Stimulated activated CD4-positive, alpha-beta T cell treated with anti-CD3 and anti-CD28 coated beads, Interleukin-4, amount 100 ng/mL, for 24 hours (primary cell): ENCODE measurements at regions not wholly inside any gene's neighbourhood (a gene's known extent, or its start where the extent isn't known, plus 50 kb on each side); places are given as distances from the start of the nearest gene placed in this dataset.
"Not testable (repeated sequence)": the region's sequence is repeated elsewhere in the genome, so short reads cannot be mapped to it uniquely, and the experiment has no call there.

ENCODE experiments used
- DNase-seq: peaks from one replicate; pipeline ENCODE4 v3.0.0-alpha.2; 2020

- DNase-seq = no peak
Measured at GRCh38 chr2:143994961-143995360, 525.0 kb downstream of the ZEB2 start.

DNA sequence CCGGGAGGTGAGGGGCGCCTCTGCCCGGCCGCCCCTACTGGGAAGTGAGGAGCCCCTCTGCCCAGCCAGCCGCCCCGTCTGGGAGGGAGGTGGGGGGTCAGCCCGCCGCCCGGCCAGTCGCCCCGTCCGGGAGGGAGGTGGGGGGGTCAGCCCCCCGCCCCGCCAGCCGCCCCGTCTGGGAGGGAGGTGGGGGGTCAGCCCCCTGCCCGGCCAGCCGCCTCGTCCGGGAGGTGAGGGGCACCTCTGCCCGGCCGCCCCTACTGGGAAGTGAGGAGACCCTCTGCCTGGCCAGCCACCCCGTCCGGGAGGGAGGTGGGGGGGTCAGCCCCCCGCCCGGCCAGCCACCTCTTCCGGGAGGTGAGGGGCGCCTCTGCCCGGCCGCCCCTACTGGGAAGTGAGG lies 528.3 kb downstream of the ZEB2 start:
- not testable (repeated sequence) for DNase-seq

DNA sequence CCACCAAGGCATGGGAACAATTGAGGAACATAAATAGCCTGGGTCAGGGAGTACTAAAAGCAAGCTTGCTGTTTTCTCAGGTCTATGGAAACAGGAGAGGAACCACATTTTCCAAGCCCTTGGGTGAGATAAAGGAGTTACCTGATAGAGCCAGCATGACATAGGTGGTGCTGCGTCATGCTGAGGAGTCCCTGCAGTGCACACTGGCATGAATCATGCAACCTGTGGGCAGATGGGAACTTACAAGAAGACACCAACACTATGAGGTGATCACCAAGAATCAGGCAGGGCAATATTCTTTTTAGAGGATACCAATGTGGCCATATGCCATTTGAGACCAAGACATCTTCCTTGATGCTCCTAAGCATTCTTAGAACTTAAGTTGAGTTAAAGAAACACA lies 531.8 kb downstream of the ZEB2 start:
- DNase-seq = no peak

GRCh38 chr2:143981428-143981827 lies 538.5 kb downstream of the ZEB2 start:
- DNase-seq = no peak

DNA sequence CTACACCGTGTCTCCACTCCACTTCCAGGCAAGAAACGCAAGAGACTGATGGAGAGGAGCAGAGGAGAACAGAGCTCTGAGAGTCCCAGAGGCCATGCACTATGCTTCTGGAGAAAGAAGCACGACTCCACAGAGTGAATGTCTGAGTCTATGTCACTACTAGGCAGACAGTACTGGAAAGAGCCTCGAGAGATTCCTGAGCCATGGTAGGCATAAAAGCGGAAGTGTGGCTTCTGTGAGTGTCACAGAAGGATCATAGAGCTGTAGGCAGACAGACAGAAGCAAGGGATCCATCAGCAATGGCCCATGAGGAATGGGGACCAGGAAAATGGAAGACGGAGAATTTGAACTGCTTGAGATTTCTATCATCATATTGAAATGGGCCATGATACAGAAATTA lies 542.6 kb downstream of the ZEB2 start:
- no peak for DNase-seq

- DNase-seq = no peak
Measured at GRCh38 chr2:143975216-143975615, 544.7 kb downstream of the ZEB2 start.

DNA sequence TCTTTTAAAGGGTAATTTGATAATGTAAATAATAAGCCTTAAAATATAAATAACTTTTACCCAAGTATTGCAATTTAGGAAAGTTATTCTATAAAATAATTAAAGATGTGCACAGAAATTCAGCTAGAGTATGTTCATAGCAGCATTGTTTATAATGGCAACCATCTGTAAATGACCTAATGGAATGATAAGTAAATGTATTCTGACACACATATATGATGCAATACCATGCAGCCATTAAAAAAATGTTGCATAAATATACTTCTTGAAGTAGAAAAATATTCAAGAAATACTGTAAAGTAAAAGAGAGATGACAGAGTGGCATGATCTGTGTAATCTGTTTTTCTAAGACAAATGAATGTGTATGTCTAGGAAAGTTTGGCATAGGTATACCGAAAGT lies 545.7 kb downstream of the ZEB2 start:
- no peak for DNase-seq

DNA sequence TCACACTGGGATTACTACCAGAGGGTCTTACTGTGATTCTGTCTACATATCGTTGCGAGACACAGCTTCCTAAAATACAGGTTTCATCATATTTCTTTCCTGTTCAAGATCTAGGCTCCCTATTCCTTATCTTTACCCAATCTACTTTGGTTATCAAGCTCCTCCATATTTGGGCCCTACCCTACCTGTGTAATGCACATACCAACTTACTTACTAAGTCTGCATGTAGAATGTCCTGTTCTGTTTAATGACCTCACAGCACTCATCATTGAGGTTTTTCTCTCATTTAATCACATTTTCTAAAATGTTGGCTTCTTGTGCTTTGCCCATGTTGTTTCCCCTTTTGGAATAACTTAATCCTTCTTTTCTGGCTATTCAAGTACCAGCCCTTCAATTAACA lies 551.1 kb downstream of the ZEB2 start:
- DNase-seq = no peak

- DNase-seq = no peak
Measured at GRCh38 chr2:143968360-143968759, 551.6 kb downstream of the ZEB2 start.

- no peak for DNase-seq
Measured at GRCh38 chr2:143965493-143966164, 554.3 kb downstream of the ZEB2 start.

- no peak for DNase-seq
Measured at GRCh38 chr2:143964891-143965290, 555.0 kb downstream of the ZEB2 start.

- DNase-seq = no peak
Measured at GRCh38 chr2:143960177-143960576, 559.7 kb downstream of the ZEB2 start.

- no peak for DNase-seq
Measured at GRCh38 chr2:143957321-143957720, 562.6 kb downstream of the ZEB2 start.

GRCh38 chr2:143955401-143956065 lies 564.4 kb downstream of the ZEB2 start:
- DNase-seq = no peak

- DNase-seq = no peak
Measured at GRCh38 chr2:143954844-143955243, 565.1 kb downstream of the ZEB2 start.

DNA sequence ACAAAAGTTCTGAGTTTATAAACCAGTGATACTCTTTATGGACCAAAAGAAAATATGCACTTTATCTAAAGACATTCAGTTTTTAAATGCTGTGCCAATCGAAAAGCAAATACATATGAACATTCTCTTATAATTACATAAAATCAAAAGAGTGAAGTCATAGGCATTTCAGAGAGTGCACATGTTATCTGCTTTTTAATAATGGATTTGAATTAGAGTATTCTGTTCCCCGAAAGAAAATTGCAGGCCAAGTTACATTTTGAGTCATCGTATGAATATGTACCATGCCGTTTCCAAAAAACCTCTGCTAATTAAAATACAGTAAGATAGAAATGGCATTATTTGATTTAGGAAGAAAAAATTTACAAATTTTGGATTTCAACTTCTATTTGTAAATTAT lies 565.7 kb downstream of the ZEB2 start:
- DNase-seq = no peak

DNA sequence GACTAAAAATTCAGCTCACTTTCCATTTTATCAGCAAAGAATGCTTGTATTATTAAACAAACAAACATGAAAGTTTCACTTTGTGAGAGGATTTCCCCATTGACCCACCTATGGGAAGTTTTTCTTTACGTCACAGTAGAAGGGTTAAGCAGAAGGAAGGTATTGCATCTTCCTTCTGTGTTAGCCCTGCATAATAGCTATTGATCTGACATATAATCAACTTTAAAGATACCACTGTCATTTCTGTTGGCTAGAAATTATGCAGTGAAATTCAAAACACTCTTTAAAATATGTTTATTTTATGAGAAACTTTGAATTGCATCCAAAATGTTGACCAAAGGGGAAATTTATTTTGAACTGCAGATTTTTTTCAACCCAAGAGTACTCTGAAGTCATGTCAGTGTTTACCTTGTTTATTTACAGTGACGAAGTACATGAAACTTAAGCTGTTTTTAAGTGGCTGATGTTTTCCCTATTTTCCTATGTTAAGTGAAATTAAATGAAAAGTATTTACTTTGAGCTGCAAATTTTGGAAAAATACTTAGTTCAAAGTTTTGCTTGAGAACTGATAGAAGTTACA lies 566.4 kb downstream of the ZEB2 start:
- DNase-seq = no peak

GRCh38 chr2:143952536-143952935 lies 567.4 kb downstream of the ZEB2 start:
- DNase-seq = no peak

- DNase-seq = no peak
Measured at GRCh38 chr2:143950704-143951103, 569.2 kb downstream of the ZEB2 start.

GRCh38 chr2:143949121-143949848 lies 570.6 kb downstream of the ZEB2 start:
- DNase-seq = no peak

GRCh38 chr2:143948710-143949109 lies 571.2 kb downstream of the ZEB2 start:
- no peak for DNase-seq

DNA sequence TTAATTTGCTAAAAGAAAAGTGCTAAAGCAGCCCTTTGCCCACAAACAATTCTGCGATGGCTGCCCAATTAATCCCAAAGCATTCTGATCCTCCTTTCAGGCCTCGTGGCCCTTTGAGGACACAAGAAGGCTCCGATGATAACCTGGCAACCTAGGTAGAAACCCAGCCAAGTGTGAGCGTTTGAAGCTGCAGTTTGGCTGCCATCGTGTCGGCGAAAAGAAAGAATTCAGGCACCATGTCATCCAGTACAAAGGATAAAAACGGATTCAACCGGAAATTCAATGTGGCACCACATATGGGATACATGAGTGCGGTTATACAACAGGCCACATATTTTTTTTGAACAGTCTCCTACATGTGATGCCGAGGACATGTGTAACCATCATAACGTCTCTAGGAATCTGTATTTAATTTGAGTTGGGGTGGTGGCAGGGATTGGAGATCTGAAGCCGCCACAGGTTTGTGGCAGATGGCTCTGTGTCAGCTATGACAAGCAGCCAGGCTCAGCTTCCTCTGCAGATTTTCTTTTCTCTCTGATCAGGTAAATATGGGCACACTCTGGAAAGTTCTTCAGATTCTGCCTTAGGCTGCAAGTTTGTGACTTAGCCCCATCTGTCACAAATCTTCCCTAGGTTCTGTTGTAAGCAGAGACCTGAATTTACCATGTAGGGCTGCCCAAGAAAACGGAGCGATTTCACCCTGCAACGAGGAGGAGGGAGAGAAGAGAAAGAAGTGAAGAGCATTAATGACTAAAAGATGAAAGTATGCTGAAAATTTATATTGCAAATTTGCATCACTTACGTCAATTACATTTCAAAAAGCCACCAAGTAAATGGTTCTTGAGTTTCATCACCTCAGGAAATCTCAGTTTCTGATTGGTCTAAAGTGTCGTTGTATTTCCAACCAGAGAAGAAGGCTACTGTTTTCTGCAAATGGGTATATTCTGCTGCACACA lies 573.2 kb downstream of the ZEB2 start:
- no peak for DNase-seq

DNA sequence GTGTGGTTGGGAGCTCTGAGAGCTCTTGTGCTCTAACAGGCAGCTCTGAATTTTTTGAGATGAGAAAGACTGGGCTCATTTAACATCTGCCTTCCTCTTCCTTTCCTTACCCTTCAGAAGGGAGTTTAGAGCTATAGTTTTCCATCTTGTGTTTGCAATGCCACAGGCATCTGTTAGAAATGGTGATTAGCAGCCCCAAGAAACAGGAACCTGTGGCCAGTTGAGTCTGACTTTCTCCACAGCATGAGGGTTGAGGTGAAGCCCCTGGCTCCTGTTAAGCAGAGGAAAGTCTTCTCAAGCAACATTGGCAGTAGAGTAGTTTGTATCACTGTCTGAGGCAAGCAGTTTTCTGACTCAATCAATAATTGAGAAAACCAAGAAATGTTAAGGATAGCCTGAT lies 577.4 kb downstream of the ZEB2 start:
- no peak for DNase-seq
